ENCODE measurements at regions not wholly inside any gene's neighbourhood (a gene's known extent, or its start where the extent isn't known, plus 50 kb on each side); places are given as distances from the start of the nearest gene placed in this dataset.
A peak's percentile ranks its signal among the peaks of the same experiment; 100 is the strongest.
"Not testable (repeated sequence)": the region's sequence is repeated elsewhere in the genome, so short reads cannot be mapped to it uniquely, and the experiment has no call there.

DNA sequence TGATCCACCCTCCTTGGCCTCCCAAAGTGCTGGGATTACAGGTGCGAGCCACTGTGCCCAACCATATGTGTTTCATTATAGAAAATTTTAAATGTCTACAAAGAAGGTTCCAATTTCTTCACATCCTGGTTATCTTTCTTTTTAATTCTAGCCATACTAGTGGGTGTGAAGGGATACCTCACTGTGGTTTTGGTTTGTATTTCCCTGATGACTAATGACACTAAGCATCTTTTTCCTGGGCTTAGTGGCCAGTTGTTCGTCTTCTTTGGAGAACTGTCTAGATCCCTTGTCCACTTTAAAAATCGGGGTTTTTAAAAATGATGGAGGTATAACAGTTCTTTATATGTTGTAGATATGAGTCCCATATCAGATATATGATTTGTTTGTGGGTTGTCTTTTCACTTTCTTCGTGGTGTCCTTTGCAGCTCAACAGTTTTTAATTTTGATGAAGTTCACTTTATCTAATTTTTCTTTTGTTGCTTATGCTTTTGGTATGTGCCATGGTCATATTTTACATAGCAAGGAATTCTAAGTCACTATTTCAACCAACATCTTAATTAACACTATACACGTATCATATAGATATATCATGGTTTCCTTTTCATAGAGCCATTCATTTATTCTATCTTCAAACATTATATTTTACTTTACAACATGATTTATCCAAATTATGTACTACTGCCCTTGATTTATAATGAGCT is 135.0 kb upstream of the RIOK3 start:
- no peak overlapping the region for H3K4me3 Mint-ChIP-seq
- ATAC-seq (ENCODE audit: low read depth) (no peak), DNase-seq (no peak)
- POLR2A ChIA-PET, result no interaction called here
- no peaks in the 10 kb centered on the region for H3K27me3 Mint-ChIP-seq
- no peaks in the 10 kb centered on the region for H3K36me3 Mint-ChIP-seq (ENCODE audit: low read depth)
- H3K9me3 Mint-ChIP-seq, result no peaks in the 10 kb centered on the region
- intact Hi-C loops (cut with micrococcal nuclease), result no loop called here
- TF ChIP-seq, protein P1, sequence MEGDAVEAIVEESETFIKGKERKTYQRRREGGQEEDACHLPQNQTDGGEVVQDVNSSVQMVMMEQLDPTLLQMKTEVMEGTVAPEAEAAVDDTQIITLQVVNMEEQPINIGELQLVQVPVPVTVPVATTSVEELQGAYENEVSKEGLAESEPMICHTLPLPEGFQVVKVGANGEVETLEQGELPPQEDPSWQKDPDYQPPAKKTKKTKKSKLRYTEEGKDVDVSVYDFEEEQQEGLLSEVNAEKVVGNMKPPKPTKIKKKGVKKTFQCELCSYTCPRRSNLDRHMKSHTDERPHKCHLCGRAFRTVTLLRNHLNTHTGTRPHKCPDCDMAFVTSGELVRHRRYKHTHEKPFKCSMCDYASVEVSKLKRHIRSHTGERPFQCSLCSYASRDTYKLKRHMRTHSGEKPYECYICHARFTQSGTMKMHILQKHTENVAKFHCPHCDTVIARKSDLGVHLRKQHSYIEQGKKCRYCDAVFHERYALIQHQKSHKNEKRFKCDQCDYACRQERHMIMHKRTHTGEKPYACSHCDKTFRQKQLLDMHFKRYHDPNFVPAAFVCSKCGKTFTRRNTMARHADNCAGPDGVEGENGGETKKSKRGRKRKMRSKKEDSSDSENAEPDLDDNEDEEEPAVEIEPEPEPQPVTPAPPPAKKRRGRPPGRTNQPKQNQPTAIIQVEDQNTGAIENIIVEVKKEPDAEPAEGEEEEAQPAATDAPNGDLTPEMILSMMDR (IDR thresholded peaks at IDR 0.05), result no peak
- no peak overlapping the region for H3K27ac Mint-ChIP-seq
- peaks cover 14% of the 10 kb centered on the region for H3K4me1 Mint-ChIP-seq
- CTCF ChIA-PET, result no interaction called here

GRCh38 chr18:23320709-23321236 is 132.3 kb upstream of the RIOK3 start:
- DNase-seq (no peak), ATAC-seq (ENCODE audit: low read depth) (no peak)
- Mint-ChIP-seq H3K4me3 (no peak overlapping the region), H3K36me3 (ENCODE audit: low read depth) (peaks cover 1% of the 10 kb centered on the region), H3K27me3 (no peaks in the 10 kb centered on the region), H3K9me3 (no peaks in the 10 kb centered on the region), H3K27ac (no peak overlapping the region), H3K4me1 (peaks cover 14% of the 10 kb centered on the region)
- TF ChIP-seq, protein P1 (IDR thresholded peaks at IDR 0.05), result no peak
- intact Hi-C loops (cut with micrococcal nuclease), result loop anchor here (5.0 kb wide), 1 partner anchor 53 kb away; no protein-coding TSS in a partner anchor
- CTCF ChIA-PET, result interaction anchor here (0.7 to 1.2 kb wide), 2 partner anchors 9 to 91 kb away, joined by 3 read pairs; no protein-coding TSS in a partner anchor
- POLR2A ChIA-PET, result interaction anchor here (2.2 kb wide), 1 partner anchor 11 kb away, joined by 14 read pairs; no protein-coding TSS in a partner anchor

DNA sequence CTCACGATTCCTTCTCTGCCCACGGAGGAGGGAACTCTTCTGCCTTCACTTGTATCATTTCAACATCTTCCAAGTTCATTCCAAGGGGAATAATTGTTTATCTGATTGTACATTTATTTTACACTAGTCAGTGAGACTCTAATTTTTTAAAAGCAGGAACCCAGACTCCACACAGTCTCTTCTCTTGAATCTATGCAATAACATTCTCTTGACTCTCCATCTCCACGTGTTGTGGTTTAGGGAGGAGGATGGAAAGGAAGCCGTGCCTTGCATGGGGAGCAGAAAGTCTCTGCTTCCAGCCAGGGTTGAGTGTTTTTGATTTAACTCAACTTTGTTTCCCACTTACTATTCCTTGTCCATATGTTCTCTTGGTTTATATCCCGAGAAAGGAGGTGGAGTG is 131.1 kb upstream of the RIOK3 start:
- CTCF ChIA-PET, result no interaction called here
- no peak for ATAC-seq (ENCODE audit: low read depth)
- H3K4me3 Mint-ChIP-seq, result no peak overlapping the region
- intact Hi-C loops (cut with micrococcal nuclease), result loop anchor here (5.0 kb wide), 1 partner anchor 55 kb away; no protein-coding TSS in a partner anchor
- H3K27ac Mint-ChIP-seq, result no peak overlapping the region
- POLR2A ChIA-PET, result interaction anchor here (0.7 to 2.2 kb wide), 3 partner anchors 10 to 1152 kb away, joined by 3 to 14 read pairs (median 4); no protein-coding TSS in a partner anchor
- TF ChIP-seq, protein P1 (IDR thresholded peaks at IDR 0.05), result no peak
- H3K9me3 Mint-ChIP-seq, result peaks cover 2% of the 10 kb centered on the region
- H3K4me1 Mint-ChIP-seq, result peaks cover 14% of the 10 kb centered on the region
- H3K36me3 Mint-ChIP-seq (ENCODE audit: low read depth), result peaks cover 7% of the 10 kb centered on the region
- DNase-seq, result no peak
- no peaks in the 10 kb centered on the region for H3K27me3 Mint-ChIP-seq

DNA sequence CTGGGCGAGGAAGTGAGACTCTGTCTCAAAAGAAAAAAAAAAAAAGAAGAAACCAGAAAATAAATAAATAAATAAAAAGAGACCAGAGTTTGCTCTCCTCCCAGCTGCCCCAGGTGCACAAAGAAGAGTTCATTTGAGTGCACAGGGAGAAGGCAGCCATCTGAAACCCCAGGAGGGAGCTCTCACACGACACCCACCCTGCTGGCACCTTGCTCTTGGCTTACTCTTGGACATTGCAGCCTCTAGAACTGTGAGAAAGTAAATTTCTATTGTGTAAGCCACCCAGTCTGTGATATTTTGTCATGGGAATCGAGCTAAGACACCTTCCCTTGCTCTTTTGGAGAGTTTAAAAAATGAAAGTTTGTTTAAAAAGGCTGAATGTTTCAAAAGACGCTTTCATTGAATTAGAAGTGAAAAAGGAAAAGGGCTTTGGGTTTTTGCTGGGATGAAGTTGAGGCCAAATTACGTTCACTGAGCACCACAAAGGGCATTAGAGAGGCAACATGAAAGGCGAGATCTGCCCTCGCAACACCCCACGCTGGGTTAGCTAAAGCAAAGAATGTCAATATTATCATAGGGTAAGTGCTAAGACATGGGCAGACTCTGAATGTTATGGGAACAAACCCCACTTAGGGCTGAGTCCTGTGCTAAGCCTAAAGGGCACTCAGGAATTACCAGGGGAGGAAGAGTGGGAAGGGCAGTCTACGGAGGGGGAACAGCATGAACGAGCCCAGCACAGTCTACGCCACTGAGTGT is 128.9 kb upstream of the RIOK3 start:
- ChIA-PET POLR2A (no interaction called here), CTCF (no interaction called here)
- Mint-ChIP-seq H3K4me1 (peaks cover 19% of the 10 kb centered on the region), H3K9me3 (peaks cover 2% of the 10 kb centered on the region), H3K27me3 (no peaks in the 10 kb centered on the region), H3K36me3 (ENCODE audit: low read depth) (peaks cover 9% of the 10 kb centered on the region), H3K27ac (no peak overlapping the region), H3K4me3 (no peak overlapping the region)
- DNase-seq (no peak), ATAC-seq (ENCODE audit: low read depth) (no peak)
- intact Hi-C loops (cut with micrococcal nuclease), result loop anchor here (5.0 kb wide), 1 partner anchor 57 kb away; no protein-coding TSS in a partner anchor
- TF ChIP-seq, protein P1 (IDR thresholded peaks at IDR 0.05), result no peak

DNA sequence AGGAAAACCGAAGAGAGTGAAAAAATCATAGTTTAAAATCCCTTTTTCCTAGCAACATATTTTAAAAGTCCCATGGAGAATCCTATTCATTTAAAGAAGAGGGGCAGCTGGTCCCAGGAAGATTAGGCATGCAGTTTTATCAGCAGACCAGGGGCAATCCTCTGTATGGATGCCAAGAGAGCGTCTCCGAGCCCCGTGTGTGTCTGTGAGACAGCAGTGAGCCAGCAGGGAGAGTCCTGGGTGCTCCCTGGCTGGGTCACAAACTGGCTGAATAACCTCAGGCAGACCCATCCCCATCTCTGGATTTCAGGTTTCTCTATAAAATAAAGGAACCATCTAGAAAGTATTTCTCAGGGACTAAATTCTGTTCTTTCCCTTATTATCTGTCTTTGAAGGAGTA is 128.2 kb upstream of the RIOK3 start:
- no peaks in the 10 kb centered on the region for H3K27me3 Mint-ChIP-seq
- H3K9me3 Mint-ChIP-seq, result peaks cover 2% of the 10 kb centered on the region
- H3K27ac Mint-ChIP-seq, result no peak overlapping the region
- DNase-seq (no peak), ATAC-seq (ENCODE audit: low read depth) (no peak)
- CTCF ChIA-PET, result no interaction called here
- H3K4me3 Mint-ChIP-seq, result no peak overlapping the region
- TF ChIP-seq, protein P1 (IDR thresholded peaks at IDR 0.05), result no peak
- peaks cover 10% of the 10 kb centered on the region for H3K36me3 Mint-ChIP-seq (ENCODE audit: low read depth)
- POLR2A ChIA-PET, result no interaction called here
- peaks cover 23% of the 10 kb centered on the region for H3K4me1 Mint-ChIP-seq
- intact Hi-C loops (cut with micrococcal nuclease), result loop anchor here (5.0 kb wide), 1 partner anchor 58 kb away; no protein-coding TSS in a partner anchor

DNA sequence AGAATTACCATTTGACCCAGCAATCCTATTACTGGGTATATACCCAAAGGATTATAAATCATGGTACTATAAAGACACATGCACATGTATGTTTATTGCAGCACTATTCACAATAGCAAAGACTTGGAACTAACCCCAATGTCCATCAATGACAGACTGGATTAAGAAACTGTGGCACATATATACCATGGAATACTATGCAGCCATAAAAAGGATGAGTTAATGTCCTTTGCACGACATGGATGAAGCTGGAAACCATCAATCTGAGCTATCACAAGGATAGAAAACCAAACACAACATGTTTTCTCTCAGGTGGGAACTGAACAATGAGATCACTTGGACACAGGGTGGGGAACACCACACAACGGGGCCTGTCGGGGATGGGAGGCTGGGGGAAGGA is 123.4 kb upstream of the RIOK3 start:
- peaks cover 16% of the 10 kb centered on the region for H3K36me3 Mint-ChIP-seq (ENCODE audit: low read depth)
- POLR2A ChIA-PET; ATAC-seq (ENCODE audit: low read depth); H3K27me3 Mint-ChIP-seq; DNase-seq; CTCF ChIA-PET; H3K9me3 Mint-ChIP-seq; H3K4me3 Mint-ChIP-seq: not testable (repeated sequence)
- peak overlapping the region; percentile 18 for H3K27ac Mint-ChIP-seq
- intact Hi-C loops (cut with micrococcal nuclease), result loop anchor here (1.0 kb wide), 1 partner anchor 98 kb away; no protein-coding TSS in a partner anchor
- H3K4me1 Mint-ChIP-seq, result peaks cover 28% of the 10 kb centered on the region

Data from activated B cell treated with CpG ODN at 0.5 μM for 24 hours (primary cell).